IMR-90 (cell line): ENCODE measurements at regions not wholly inside any gene's neighbourhood (a gene's known extent, or its start where the extent isn't known, plus 50 kb on each side); places are given as distances from the start of the nearest gene placed in this dataset.

ENCODE experiments used
- ATAC-seq: fragments of 200-7000 bp; cut with Tn5 transposase; 2 replicates; pipeline ENCODE4 v1.9.1; 2020; ENCODE audit warnings: low read depth, mild to moderate bottlenecking, moderate library complexity
- BruUV-seq: library from RNA; stranded (reverse); fragments of 400-500 nt; replicated peaks from 2 replicates; lab custom pipeline; 2021; lab: Mats Ljungman, UMichigan
- CTCF ChIA-PET: fragments of 300-600 bp; formaldehyde crosslinking; extraction: SDS; loops from one replicate; lab custom pipeline; 2021; ENCODE audit warnings: antibody characterized with exemption; lab: Yijun Ruan, JAX
- POLR2A ChIA-PET: fragments of 300-600 bp; sonication (Branson Sonifier 250); formaldehyde crosslinking; loops from one replicate; lab custom pipeline; 2022; ENCODE audit warnings: antibody characterized with exemption; ENCODE audit not compliant: unreplicated experiment; lab: Charles Lee
- DNase-seq: peaks from one replicate; pipeline ENCODE4 v3.0.0; 2013
- H2AFZ ChIP-seq: replicated peaks from 2 replicates; pipeline ENCODE3; 2013; ENCODE audit warnings: low read length, mild to moderate bottlenecking; ENCODE audit not compliant: poor library complexity
- H2AK5ac ChIP-seq: 2 replicates; pipeline ENCODE4 v1.6.1; 2013; ENCODE audit warnings: low read depth, low read length, inconsistent platforms
- H2AK9ac ChIP-seq: replicated peaks from 2 replicates; pipeline ENCODE3; 2013; ENCODE audit warnings: mild to moderate bottlenecking, low read depth, low read length, moderate library complexity; ENCODE audit not compliant: poor library complexity
- H2BK120ac ChIP-seq: 2 replicates; pipeline ENCODE4 v1.6.1; 2013; ENCODE audit warnings: low read depth, low read length, inconsistent platforms
- H2BK15ac ChIP-seq: 3 replicates; pipeline ENCODE4 v1.6.1; 2013; ENCODE audit warnings: low read depth, low read length, inconsistent platforms
- H2BK20ac ChIP-seq: 2 replicates; pipeline ENCODE4 v1.6.1; 2013; ENCODE audit warnings: low read depth, mild to moderate bottlenecking, inconsistent platforms, low read length, moderate library complexity
- H2BK5ac ChIP-seq: 2 replicates; pipeline ENCODE4 v1.6.1; 2013; ENCODE audit warnings: mild to moderate bottlenecking, low read depth, low read length, inconsistent platforms; ENCODE audit not compliant: poor library complexity, severe bottlenecking
- H3K14ac ChIP-seq: replicated peaks from 2 replicates; pipeline ENCODE4 v1.6.1; 2013; ENCODE audit warnings: low read depth, low read length, inconsistent platforms
- H3K18ac ChIP-seq: 2 replicates; pipeline ENCODE4 v1.6.1; 2013; ENCODE audit warnings: low read depth, low read length, control low read depth
- H3K23ac ChIP-seq: 2 replicates; pipeline ENCODE4 v1.6.1; 2013; ENCODE audit warnings: low read depth, low read length, inconsistent platforms
- H3K27ac ChIP-seq: 2 replicates; pipeline ENCODE4 v1.5.1; 2013; ENCODE audit warnings: mild to moderate bottlenecking, control low read depth, low read length; ENCODE audit not compliant: insufficient read depth
- H3K27me3 ChIP-seq: 2 replicates; pipeline ENCODE4 v1.6.1; 2013; ENCODE audit warnings: low read length; ENCODE audit not compliant: control insufficient read depth, insufficient read depth
- H3K36me3 ChIP-seq: 2 replicates; pipeline ENCODE4 v1.6.1; 2013; ENCODE audit warnings: low read length, mixed read lengths; ENCODE audit not compliant: control insufficient read depth, insufficient read depth
- H3K4ac ChIP-seq: 2 replicates; pipeline ENCODE4 v1.6.1; 2013; ENCODE audit warnings: low read depth, low read length, inconsistent platforms
- H3K4me1 ChIP-seq: 2 replicates; pipeline ENCODE4 v1.6.1; 2013; ENCODE audit warnings: low read length, mixed read lengths; ENCODE audit not compliant: control insufficient read depth, insufficient read depth
- H3K4me2 ChIP-seq: 2 replicates; pipeline ENCODE4 v1.6.1; 2013; ENCODE audit warnings: low read depth, mild to moderate bottlenecking, control low read depth, low read length, moderate library complexity
- H3K4me3 ChIP-seq: 2 replicates; pipeline ENCODE4 v1.5.1; 2013; ENCODE audit warnings: low read depth, mild to moderate bottlenecking, control low read depth, low read length, moderate library complexity; ENCODE audit not compliant: insufficient read depth
- H3K56ac ChIP-seq: 2 replicates; pipeline ENCODE4 v1.6.1; 2013; ENCODE audit warnings: low read length, inconsistent platforms; ENCODE audit not compliant: insufficient read depth; ENCODE audit errors: extremely low read depth
- H3K79me1 ChIP-seq, 2 experiments: 2 replicates each; pipeline ENCODE4 v1.6.1; 2013; ENCODE audit warnings: low read length in 2 of 2, inconsistent platforms in 1 of 2, low read depth in 1 of 2
- H3K9ac ChIP-seq: 2 replicates; pipeline ENCODE4 v1.6.1; 2013; ENCODE audit warnings: low read depth, low read length, control low read depth
- H3K9me1 ChIP-seq: 2 replicates; pipeline ENCODE4 v1.6.1; 2013; ENCODE audit warnings: low read length, inconsistent platforms; ENCODE audit not compliant: insufficient read depth
- H3K9me3 ChIP-seq: 2 replicates; pipeline ENCODE4 v1.6.1; 2013; ENCODE audit warnings: low read length; ENCODE audit not compliant: control insufficient read depth, insufficient read depth
- H4K20me1 ChIP-seq: 2 replicates; pipeline ENCODE4 v1.6.1; 2013; ENCODE audit warnings: low read length, inconsistent platforms; ENCODE audit not compliant: insufficient read depth
- H4K5ac ChIP-seq: 2 replicates; pipeline ENCODE4 v1.6.1; 2013; ENCODE audit warnings: mild to moderate bottlenecking, low read depth, low read length, control low read depth
- H4K8ac ChIP-seq, 2 experiments: 2 replicates each; pipeline ENCODE4 v1.6.1; 2013; ENCODE audit warnings: low read depth in 2 of 2, low read length in 2 of 2, control low read depth in 1 of 2, inconsistent platforms in 1 of 2
- H4K91ac ChIP-seq: 2 replicates; pipeline ENCODE4 v1.6.1; 2013; ENCODE audit warnings: low read depth, low read length, inconsistent platforms; ENCODE audit not compliant: insufficient read depth
- BHLHE40 ChIP-seq: fragments of 150-350 bp; IDR thresholded peaks from 2 replicates; pipeline ENCODE4 v1.6.1; 2016; ENCODE audit warnings: mild to moderate bottlenecking, low read depth, low read length
- CEBPB ChIP-seq: IDR thresholded peaks from 2 replicates; pipeline ENCODE4 v1.6.1; 2012; ENCODE audit warnings: low read depth, low read length, improper control_type of control experiment
- CHD1 ChIP-seq: IDR thresholded peaks from 2 replicates; pipeline ENCODE4 v1.6.1; 2012; ENCODE audit warnings: low read depth, low read length, improper control_type of control experiment
- CTCF ChIP-seq: conservative IDR thresholded peaks from 2 replicates; pipeline ENCODE4 v1.5.1; 2012; ENCODE audit warnings: mild to moderate bottlenecking, low read depth, low read length, improper control_type of control experiment
- ELK1 ChIP-seq: fragments of 150-350 bp; IDR thresholded peaks from 2 replicates; pipeline ENCODE4 v1.6.1; 2016; ENCODE audit warnings: low read depth, mild to moderate bottlenecking, low read length, moderate library complexity, borderline replicate concordance
- FOS ChIP-seq: fragments of 150-350 bp; IDR thresholded peaks from 2 replicates; pipeline ENCODE4 v1.6.1; 2016; ENCODE audit warnings: low read depth, low read length
- MAFK ChIP-seq: IDR thresholded peaks from 2 replicates; pipeline ENCODE4 v1.6.1; 2012; ENCODE audit warnings: low read depth, low read length, improper control_type of control experiment
- MAZ ChIP-seq: IDR thresholded peaks from 2 replicates; pipeline ENCODE4 v1.6.1; 2012; ENCODE audit warnings: low read depth, mild to moderate bottlenecking, low read length, improper control_type of control experiment, moderate library complexity, borderline replicate concordance
- MXI1 ChIP-seq: IDR thresholded peaks from 2 replicates; pipeline ENCODE4 v1.6.1; 2012; ENCODE audit warnings: low read depth, mild to moderate bottlenecking, low read length, moderate library complexity, borderline replicate concordance
- NFE2L2 ChIP-seq: fragments of 150-350 bp; IDR thresholded peaks from 2 replicates; pipeline ENCODE4 v1.6.1; 2016; ENCODE audit warnings: low read depth, mild to moderate bottlenecking, low read length
- POLR2A ChIP-seq: IDR thresholded peaks from 2 replicates; pipeline ENCODE4 v1.6.1; 2012; ENCODE audit warnings: mild to moderate bottlenecking, low read depth, low read length
- RAD21 ChIP-seq: IDR thresholded peaks from 2 replicates; pipeline ENCODE4 v1.6.1; 2012; ENCODE audit warnings: low read length, improper control_type of control experiment
- RCOR1 ChIP-seq: IDR thresholded peaks from 2 replicates; pipeline ENCODE4 v1.6.1; 2012; ENCODE audit warnings: mild to moderate bottlenecking, low read length, improper control_type of control experiment; ENCODE audit not compliant: insufficient replicate concordance
- RFX5 ChIP-seq: IDR thresholded peaks from 2 replicates; pipeline ENCODE4 v1.8.0; 2012; ENCODE audit warnings: low read depth, mild to moderate bottlenecking, low read length, moderate library complexity
- SMC3 ChIP-seq: fragments of 150-350 bp; IDR thresholded peaks from 2 replicates; pipeline ENCODE4 v1.6.1; 2016; ENCODE audit warnings: low read depth, mild to moderate bottlenecking, antibody characterized with exemption, low read length, moderate library complexity
- USF2 ChIP-seq: fragments of 150-350 bp; IDR thresholded peaks from 2 replicates; pipeline ENCODE4 v1.6.1; 2017; ENCODE audit warnings: mild to moderate bottlenecking, antibody characterized with exemption, low read length, low read depth
- WGBS, 2 experiments: methylation state at CpG; one replicate each; pipeline versions ENCODE4 v1.1.5 to v1.1.7; 2013; ENCODE audit warnings: missing lambda C conversion rate in 2 of 2; ENCODE audit not compliant: insufficient read length in 1 of 2; ENCODE audit errors: extremely low coverage in 2 of 2; 5-methylcytosine and 5-hydroxymethylcytosine counted together
- dilution Hi-C: fragments of 300-500 bp; cut with HindIII; formaldehyde crosslinking; loops from one replicate; pipeline ENCODE4 v1.14.3; 2018; ENCODE audit warnings: low sequenced_read_pairs; ENCODE audit not compliant: unreplicated experiment
- in situ Hi-C: fragments of 300-500 bp; cut with MboI; formaldehyde crosslinking; loops from 3 replicates; pipeline ENCODE4 v1.14.3; 2019; ENCODE audit warnings: low sequenced_read_pairs, inconsistent platforms, mixed read lengths
- intact Hi-C: fragments of 100-400 bp; cut with micrococcal nuclease; formaldehyde crosslinking; loops from 2 replicates; pipeline ENCODE4 v1.10.0; 2022

- Histone ChIP-seq H2AFZ (no peak overlapping the region), H3K9me3 (no peaks in the 10 kb centered on the region), H3K23ac (no peak overlapping the region), H3K18ac (no peak overlapping the region), H2BK20ac (no peak overlapping the region), H3K4me1 (no peaks in the 10 kb centered on the region), H4K91ac (no peak overlapping the region), H3K9me1 (no peaks in the 10 kb centered on the region), H3K14ac (no peak overlapping the region), H2AK9ac (no peak overlapping the region), H2BK120ac (no peak overlapping the region), H4K20me1 (no peaks in the 10 kb centered on the region), H2AK5ac (no peak overlapping the region), H2BK15ac (no peak overlapping the region), H3K4ac (no peak overlapping the region), H2BK5ac (no peak overlapping the region), H4K8ac (no peak overlapping the region), H3K79me1 (no peaks in the 10 kb centered on the region), H3K4me2 (no peak overlapping the region), H3K56ac (no peak overlapping the region), H3K36me3 (no peaks in the 10 kb centered on the region), H3K4me3 (no peak overlapping the region), H3K27ac (no peak overlapping the region), H3K9ac (no peak overlapping the region), H4K5ac (no peak overlapping the region), H3K27me3 (no peaks in the 10 kb centered on the region)
- ChIA-PET POLR2A (no interaction called here), CTCF (no interaction called here)
- DNase-seq (no peak), ATAC-seq (no peak)
- BruUV-seq, result no TSS peak
- no peak for TF ChIP-seq RFX5
- no peak for TF ChIP-seq CHD1
- TF ChIP-seq MAZ, result no peak
- no peak for TF ChIP-seq NFE2L2
- no peak for TF ChIP-seq RAD21
- TF ChIP-seq ELK1, result no peak
- no peak for TF ChIP-seq MXI1
- no peak for TF ChIP-seq BHLHE40
- no peak for TF ChIP-seq RCOR1
- no peak for TF ChIP-seq FOS
- no peak for TF ChIP-seq USF2
- no peak for TF ChIP-seq MAFK
- TF ChIP-seq CTCF, result no peak
- TF ChIP-seq SMC3, result no peak
- TF ChIP-seq POLR2A, result no peak
- TF ChIP-seq CEBPB, result no peak
- intact Hi-C loops, result no loop called here
- dilution Hi-C loops, result no loop called here
- WGBS, 2 experiments, result 20% methylated on average over 1 of the region's 6 CpGs; no CpG with 5 or more reads in 1 of the 2 experiments
- in situ Hi-C loops, result no loop called here
Measured at GRCh38 chr11:116517584-116517983, 255.2 kb downstream of the BUD13 start.
